ENCODE measurements at regions not wholly inside any gene's neighbourhood (a gene's known extent, or its start where the extent isn't known, plus 50 kb on each side); places are given as distances from the start of the nearest gene placed in this dataset.
"Not testable (repeated sequence)": the region's sequence is repeated elsewhere in the genome, so short reads cannot be mapped to it uniquely, and the experiment has no call there.

GRCh38 chr2:11074246-11074820 lies 80.9 kb upstream of the SLC66A3 start:
- Histone ChIP-seq H3K27me3 (ENCODE audit: control insufficient read depth in 5 of 5, insufficient read depth in 4 of 5, low read length in 5 of 5) (peaks cover 0 to 8% (median 6%) of the 10 kb centered on the region in 5 donors), H3K9ac (ENCODE audit: low read length in 5 of 5) (no peak overlapping the region), H3K27ac (ENCODE audit: low read depth, low read length) (no peak overlapping the region), H3K36me3 (ENCODE audit: control insufficient read depth in 5 of 5, insufficient read depth in 5 of 5, low read length in 5 of 5) (no peaks in the 10 kb centered on the region), H3K9me3 (ENCODE audit: control insufficient read depth in 5 of 5, low read length in 5 of 5) (peaks cover 0 to 3% (median 0%) of the 10 kb centered on the region in 5 donors), H3K4me1 (ENCODE audit: control insufficient read depth in 5 of 5, insufficient read depth in 5 of 5, low read length in 5 of 5) (peaks cover 0 to 3% (median 0%) of the 10 kb centered on the region in 5 donors), H3K4me3 (ENCODE audit: low read depth in 1 of 5, low read length in 5 of 5) (no peak overlapping the region)

DNA sequence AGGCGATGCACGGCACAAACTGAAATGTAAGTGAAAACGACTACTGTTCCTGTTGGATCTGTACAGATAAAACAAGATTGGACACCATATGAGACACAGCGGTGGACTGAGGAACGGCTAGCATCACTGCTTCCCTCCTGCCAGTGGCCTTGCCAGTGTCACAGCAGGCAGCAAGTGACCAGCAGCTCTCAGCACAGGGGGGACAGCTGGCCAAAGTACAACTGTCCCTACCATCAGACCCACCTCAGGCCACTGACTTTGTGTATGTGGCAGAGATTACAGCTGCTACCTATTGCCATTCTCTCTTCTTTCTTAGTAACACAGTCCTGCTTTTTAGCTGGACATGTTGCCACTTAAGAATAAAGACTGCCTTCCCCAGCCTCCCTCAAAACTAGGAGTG lies 80.0 kb upstream of the SLC66A3 start:
- H3K27me3 ChIP-seq (ENCODE audit: control insufficient read depth in 5 of 5, insufficient read depth in 4 of 5, low read length in 5 of 5): peaks cover 0 to 8% (median 5%) of the 10 kb centered on the region in 5 donors
- H3K9ac ChIP-seq (ENCODE audit: low read length in 5 of 5): no peak overlapping the region
- no peak overlapping the region for H3K27ac ChIP-seq (ENCODE audit: low read depth, low read length)
- peaks cover 0 to 3% (median 0%) of the 10 kb centered on the region in 5 donors for H3K4me1 ChIP-seq (ENCODE audit: control insufficient read depth in 5 of 5, insufficient read depth in 5 of 5, low read length in 5 of 5)
- no peaks in the 10 kb centered on the region for H3K36me3 ChIP-seq (ENCODE audit: control insufficient read depth in 5 of 5, insufficient read depth in 5 of 5, low read length in 5 of 5)
- H3K9me3 ChIP-seq (ENCODE audit: control insufficient read depth in 5 of 5, low read length in 5 of 5): peaks cover 0 to 3% (median 0%) of the 10 kb centered on the region in 5 donors
- H3K4me3 ChIP-seq (ENCODE audit: low read depth in 1 of 5, low read length in 5 of 5): no peak overlapping the region

GRCh38 chr2:11077411-11077810 lies 77.9 kb upstream of the SLC66A3 start:
- Histone ChIP-seq H3K4me3 (ENCODE audit: low read depth in 1 of 5, low read length in 5 of 5) (no peak overlapping the region), H3K9me3 (ENCODE audit: control insufficient read depth in 5 of 5, low read length in 5 of 5) (peaks cover 0 to 3% (median 0%) of the 10 kb centered on the region in 5 donors), H3K4me1 (ENCODE audit: control insufficient read depth in 5 of 5, insufficient read depth in 5 of 5, low read length in 5 of 5) (no peaks in the 10 kb centered on the region), H3K27ac (ENCODE audit: low read depth, low read length) (no peak overlapping the region), H3K27me3 (ENCODE audit: control insufficient read depth in 5 of 5, insufficient read depth in 4 of 5, low read length in 5 of 5) (peaks cover 0 to 8% (median 4%) of the 10 kb centered on the region in 5 donors), H3K36me3 (ENCODE audit: control insufficient read depth in 5 of 5, insufficient read depth in 5 of 5, low read length in 5 of 5) (no peaks in the 10 kb centered on the region), H3K9ac (ENCODE audit: low read length in 5 of 5) (no peak overlapping the region)

DNA sequence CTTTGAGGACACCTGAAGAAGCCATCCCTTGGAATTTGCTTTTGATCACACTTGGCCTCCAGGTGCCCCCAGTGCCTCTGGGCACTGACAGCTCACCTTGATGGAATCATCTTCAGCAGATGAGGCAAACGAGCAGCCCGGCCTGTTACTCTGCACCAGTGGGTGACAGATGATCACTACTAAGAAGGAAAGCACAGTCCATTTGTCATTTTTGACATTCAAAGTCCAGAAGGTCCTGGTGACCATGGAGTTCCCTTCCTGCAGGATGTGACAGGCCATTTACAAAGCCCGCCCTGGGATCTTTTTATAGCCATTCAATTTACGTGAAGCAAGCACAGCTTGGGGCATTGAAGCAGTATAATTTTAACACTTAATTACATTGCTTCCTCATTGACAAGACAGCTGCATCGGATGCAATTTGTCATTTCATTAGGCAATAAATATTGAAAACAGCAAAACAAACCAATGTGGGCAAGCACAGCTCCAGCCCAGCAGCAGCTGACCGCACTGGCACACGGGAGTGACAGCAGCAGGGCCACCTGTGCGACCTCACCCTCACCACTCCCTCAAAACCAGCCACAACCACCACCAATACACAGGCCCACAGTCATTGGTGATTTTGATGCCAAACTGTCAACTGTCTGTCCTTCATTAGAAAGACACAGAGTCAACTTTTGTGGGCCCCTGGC lies 76.0 kb upstream of the SLC66A3 start:
- peaks cover 0 to 3% (median 0%) of the 10 kb centered on the region in 5 donors for H3K9me3 ChIP-seq (ENCODE audit: control insufficient read depth in 5 of 5, low read length in 5 of 5)
- H3K9ac ChIP-seq (ENCODE audit: low read length in 5 of 5): no peak overlapping the region
- H3K27ac ChIP-seq (ENCODE audit: low read depth, low read length): no peak overlapping the region
- H3K36me3 ChIP-seq (ENCODE audit: control insufficient read depth in 5 of 5, insufficient read depth in 5 of 5, low read length in 5 of 5): no peaks in the 10 kb centered on the region
- H3K27me3 ChIP-seq (ENCODE audit: control insufficient read depth in 5 of 5, insufficient read depth in 4 of 5, low read length in 5 of 5): peaks cover 0 to 6% (median 3%) of the 10 kb centered on the region in 5 donors
- no peaks in the 10 kb centered on the region for H3K4me1 ChIP-seq (ENCODE audit: control insufficient read depth in 5 of 5, insufficient read depth in 5 of 5, low read length in 5 of 5)
- no peak overlapping the region for H3K4me3 ChIP-seq (ENCODE audit: low read depth in 1 of 5, low read length in 5 of 5)

- H3K4me1 ChIP-seq (ENCODE audit: control insufficient read depth in 5 of 5, insufficient read depth in 5 of 5, low read length in 5 of 5): no peaks in the 10 kb centered on the region
- H3K36me3 ChIP-seq (ENCODE audit: control insufficient read depth in 5 of 5, insufficient read depth in 5 of 5, low read length in 5 of 5): no peaks in the 10 kb centered on the region
- peaks cover 0 to 2% (median 0%) of the 10 kb centered on the region in 5 donors for H3K9me3 ChIP-seq (ENCODE audit: control insufficient read depth in 5 of 5, low read length in 5 of 5)
- H3K9ac ChIP-seq (ENCODE audit: low read length in 5 of 5): no peak overlapping the region
- H3K4me3 ChIP-seq (ENCODE audit: low read depth in 1 of 5, low read length in 5 of 5): no peak overlapping the region
- H3K27ac ChIP-seq (ENCODE audit: low read depth, low read length): no peak overlapping the region
- peaks cover 0 to 3% (median 2%) of the 10 kb centered on the region in 5 donors for H3K27me3 ChIP-seq (ENCODE audit: control insufficient read depth in 5 of 5, insufficient read depth in 4 of 5, low read length in 5 of 5)
Observed at GRCh38 chr2:11080253-11081115, 74.8 kb upstream of the SLC66A3 start.

- no peaks in the 10 kb centered on the region for H3K9me3 ChIP-seq (ENCODE audit: control insufficient read depth in 5 of 5, low read length in 5 of 5)
- peaks cover 0 to 3% (median 0%) of the 10 kb centered on the region in 5 donors for H3K4me1 ChIP-seq (ENCODE audit: control insufficient read depth in 5 of 5, insufficient read depth in 5 of 5, low read length in 5 of 5)
- peaks cover 0 to 3% (median 0%) of the 10 kb centered on the region in 5 donors for H3K27me3 ChIP-seq (ENCODE audit: control insufficient read depth in 5 of 5, insufficient read depth in 4 of 5, low read length in 5 of 5)
- no peak overlapping the region for H3K27ac ChIP-seq (ENCODE audit: low read depth, low read length)
- H3K9ac ChIP-seq (ENCODE audit: low read length in 5 of 5): no peak overlapping the region
- no peak overlapping the region for H3K4me3 ChIP-seq (ENCODE audit: low read depth in 1 of 5, low read length in 5 of 5)
- no peaks in the 10 kb centered on the region for H3K36me3 ChIP-seq (ENCODE audit: control insufficient read depth in 5 of 5, insufficient read depth in 5 of 5, low read length in 5 of 5)
Observed at GRCh38 chr2:11082880-11083279, 72.4 kb upstream of the SLC66A3 start.

DNA sequence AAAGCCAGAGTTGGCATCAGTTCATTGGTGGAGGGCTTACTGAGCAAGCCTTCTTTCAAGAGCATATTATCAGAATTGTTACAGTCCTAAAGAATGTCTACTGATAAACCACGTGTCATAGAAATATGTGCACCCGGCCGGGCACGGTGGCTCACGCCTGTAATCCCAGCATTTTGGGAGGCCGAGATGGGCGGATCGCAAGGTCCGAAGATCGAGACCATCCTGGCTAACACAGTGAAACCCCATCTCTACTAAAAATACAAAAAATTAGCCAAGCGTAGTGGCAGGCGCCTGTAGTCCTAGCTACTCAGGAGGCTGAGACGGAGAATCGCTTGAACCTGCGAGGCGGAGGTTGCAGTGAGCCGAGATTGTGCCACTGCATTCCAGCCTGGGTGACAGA lies 66.4 kb upstream of the SLC66A3 start:
- H3K4me3 ChIP-seq (ENCODE audit: low read depth in 1 of 5, low read length in 5 of 5); H3K9me3 ChIP-seq (ENCODE audit: control insufficient read depth in 5 of 5, low read length in 5 of 5); H3K4me1 ChIP-seq (ENCODE audit: control insufficient read depth in 5 of 5, insufficient read depth in 5 of 5, low read length in 5 of 5); H3K27me3 ChIP-seq (ENCODE audit: control insufficient read depth in 5 of 5, insufficient read depth in 4 of 5, low read length in 5 of 5); H3K27ac ChIP-seq (ENCODE audit: low read depth, low read length); H3K36me3 ChIP-seq (ENCODE audit: control insufficient read depth in 5 of 5, insufficient read depth in 5 of 5, low read length in 5 of 5); H3K9ac ChIP-seq (ENCODE audit: low read length in 5 of 5): not testable (repeated sequence)

DNA sequence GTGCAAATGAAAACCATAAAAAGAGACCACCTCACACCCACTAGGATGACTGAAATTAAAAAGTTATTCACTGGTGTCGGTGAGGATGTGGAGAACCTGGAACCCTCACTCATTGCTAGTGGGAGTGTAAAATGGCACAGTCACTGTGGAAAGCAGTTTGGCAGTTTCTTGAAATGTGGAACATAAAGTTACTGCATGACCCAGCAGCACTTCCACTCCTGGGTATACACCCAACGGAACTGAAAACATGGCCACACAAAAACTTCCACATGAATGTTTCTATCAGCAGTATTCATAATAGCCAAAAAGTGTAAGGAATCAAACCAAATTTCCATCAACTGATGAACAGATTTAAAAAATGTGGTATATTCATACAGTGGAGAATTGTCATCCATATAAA lies 65.1 kb upstream of the SLC66A3 start:
- H3K4me3 ChIP-seq (ENCODE audit: low read depth in 1 of 5, low read length in 5 of 5): no peak overlapping the region
- no peak overlapping the region for H3K27ac ChIP-seq (ENCODE audit: low read depth, low read length)
- H3K27me3 ChIP-seq (ENCODE audit: control insufficient read depth in 5 of 5, insufficient read depth in 4 of 5, low read length in 5 of 5): no peaks in the 10 kb centered on the region
- H3K4me1 ChIP-seq (ENCODE audit: control insufficient read depth in 5 of 5, insufficient read depth in 5 of 5, low read length in 5 of 5): peaks cover 0 to 3% (median 0%) of the 10 kb centered on the region in 5 donors
- H3K36me3 ChIP-seq (ENCODE audit: control insufficient read depth in 5 of 5, insufficient read depth in 5 of 5, low read length in 5 of 5): no peaks in the 10 kb centered on the region
- H3K9me3 ChIP-seq (ENCODE audit: control insufficient read depth in 5 of 5, low read length in 5 of 5): no peaks in the 10 kb centered on the region
- no peak overlapping the region for H3K9ac ChIP-seq (ENCODE audit: low read length in 5 of 5)

DNA sequence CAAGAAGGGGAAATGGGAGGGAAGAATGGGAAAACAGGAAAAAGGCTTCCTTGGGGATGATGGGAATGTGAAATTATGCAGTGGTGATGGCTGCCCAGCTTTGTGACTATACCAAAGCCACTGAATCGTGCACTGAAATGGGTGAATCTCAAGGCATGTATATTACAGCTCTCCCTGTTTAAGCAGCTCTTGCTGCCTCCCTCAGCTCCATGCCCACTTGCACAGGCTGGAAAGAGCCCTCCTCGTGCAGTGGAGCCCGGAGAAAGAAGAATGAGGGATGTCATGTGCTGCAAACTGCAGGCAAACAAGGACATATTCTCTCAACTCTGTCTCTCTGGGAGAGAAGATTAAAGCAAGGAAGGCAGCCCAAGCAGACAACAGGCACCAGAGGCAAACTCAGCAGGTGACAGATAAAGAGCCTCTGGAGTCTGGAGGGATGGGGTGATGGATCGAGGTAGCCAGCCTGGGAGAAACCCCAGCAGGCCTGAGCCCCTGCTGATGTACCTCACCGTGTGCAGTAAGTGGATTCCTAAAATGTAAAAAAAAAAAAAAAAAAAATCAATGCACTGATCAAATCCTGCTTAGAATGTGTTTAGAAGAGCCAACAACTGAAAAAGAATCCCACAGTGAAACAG lies 62.4 kb upstream of the SLC66A3 start:
- Histone ChIP-seq H3K9ac (ENCODE audit: low read length in 5 of 5) (no peak overlapping the region), H3K4me1 (ENCODE audit: control insufficient read depth in 5 of 5, insufficient read depth in 5 of 5, low read length in 5 of 5) (no peaks in the 10 kb centered on the region), H3K27me3 (ENCODE audit: control insufficient read depth in 5 of 5, insufficient read depth in 4 of 5, low read length in 5 of 5) (no peaks in the 10 kb centered on the region), H3K9me3 (ENCODE audit: control insufficient read depth in 5 of 5, low read length in 5 of 5) (no peaks in the 10 kb centered on the region), H3K36me3 (ENCODE audit: control insufficient read depth in 5 of 5, insufficient read depth in 5 of 5, low read length in 5 of 5) (no peaks in the 10 kb centered on the region), H3K4me3 (ENCODE audit: low read depth in 1 of 5, low read length in 5 of 5) (no peak overlapping the region), H3K27ac (ENCODE audit: low read depth, low read length) (no peak overlapping the region)

Data from subcutaneous abdominal adipose tissue (tissue), 5 donors.